Stomach (tissue), 4 donors: ENCODE measurements at regions not wholly inside any gene's neighbourhood (a gene's known extent, or its start where the extent isn't known, plus 50 kb on each side); places are given as distances from the start of the nearest gene placed in this dataset.

Experiments used
- POLR2AphosphoS5 ChIP-seq, 3 donors: sonication (generic); formaldehyde crosslinking; IDR thresholded peaks; one replicate each; pipeline ENCODE4 v1.6.1; 2016; ENCODE audit warnings: antibody characterized with exemption in 3 of 3
- TF ChIP-seq, protein P1 (sequence below), 7 experiments: fragments of 450-650 bp in 4 of 7; fragments of 200-600 bp in 3 of 7; sonication (generic) in 3 of 7; IDR thresholded peaks; one replicate each; pipeline ENCODE4 v1.5.1; 2016 to 2019; ENCODE audit warnings: antibody characterized with exemption in 7 of 7, control low read depth in 2 of 7, mild to moderate bottlenecking in 1 of 7

DNA sequence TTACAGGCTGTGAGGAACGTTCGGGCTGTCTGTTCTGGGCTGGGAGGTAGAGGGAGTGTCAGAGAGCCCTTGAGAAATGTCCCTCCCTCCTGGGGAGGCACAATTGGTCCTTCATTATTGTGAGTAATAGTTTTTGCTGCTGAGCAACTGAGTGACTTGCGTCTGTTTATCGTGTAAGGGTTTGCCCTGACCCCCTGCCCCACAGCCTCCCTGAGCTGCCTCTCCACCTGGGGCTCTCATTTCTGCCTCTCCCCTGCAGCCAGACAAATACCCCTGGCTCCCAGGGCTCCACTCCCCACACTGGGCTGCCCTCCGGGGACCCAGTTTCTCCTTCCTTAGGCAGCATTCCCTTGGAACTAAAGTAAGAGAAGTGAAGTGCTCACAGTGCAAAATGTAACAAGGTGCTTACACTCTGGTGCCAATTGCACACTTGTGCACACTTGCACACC, 174.9 kb upstream of the MVB12B start:
- TF ChIP-seq, protein P1, sequence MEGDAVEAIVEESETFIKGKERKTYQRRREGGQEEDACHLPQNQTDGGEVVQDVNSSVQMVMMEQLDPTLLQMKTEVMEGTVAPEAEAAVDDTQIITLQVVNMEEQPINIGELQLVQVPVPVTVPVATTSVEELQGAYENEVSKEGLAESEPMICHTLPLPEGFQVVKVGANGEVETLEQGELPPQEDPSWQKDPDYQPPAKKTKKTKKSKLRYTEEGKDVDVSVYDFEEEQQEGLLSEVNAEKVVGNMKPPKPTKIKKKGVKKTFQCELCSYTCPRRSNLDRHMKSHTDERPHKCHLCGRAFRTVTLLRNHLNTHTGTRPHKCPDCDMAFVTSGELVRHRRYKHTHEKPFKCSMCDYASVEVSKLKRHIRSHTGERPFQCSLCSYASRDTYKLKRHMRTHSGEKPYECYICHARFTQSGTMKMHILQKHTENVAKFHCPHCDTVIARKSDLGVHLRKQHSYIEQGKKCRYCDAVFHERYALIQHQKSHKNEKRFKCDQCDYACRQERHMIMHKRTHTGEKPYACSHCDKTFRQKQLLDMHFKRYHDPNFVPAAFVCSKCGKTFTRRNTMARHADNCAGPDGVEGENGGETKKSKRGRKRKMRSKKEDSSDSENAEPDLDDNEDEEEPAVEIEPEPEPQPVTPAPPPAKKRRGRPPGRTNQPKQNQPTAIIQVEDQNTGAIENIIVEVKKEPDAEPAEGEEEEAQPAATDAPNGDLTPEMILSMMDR (IDR thresholded peaks at IDR 0.05): no peak
- TF ChIP-seq POLR2AphosphoS5 (IDR thresholded peaks at IDR 0.05): no peak
